Gastrocnemius medialis (tissue), 4 donors: ENCODE measurements at regions not wholly inside any gene's neighbourhood (a gene's known extent, or its start where the extent isn't known, plus 50 kb on each side); places are given as distances from the start of the nearest gene placed in this dataset.

Experiments
- ATAC-seq, 2 donors: fragments of 150-250 bp; one replicate each; pipeline ENCODE4 v1.9.1; 2016
- DNase-seq, 2 donors: peaks; one replicate each; pipeline ENCODE4 v3.0.0-alpha.2; 2019
- H3K27ac ChIP-seq, 4 donors: fragments of 200-600 bp; sonication (generic); 1 replicate in 1 of 4; 2 replicates in 3 of 4; pipeline ENCODE4 v1.5.1; 2016 to 2018; ENCODE audit warnings: mild to moderate bottlenecking in 2 of 4, moderate library complexity in 1 of 4
- H3K27me3 ChIP-seq, 3 donors: fragments of 200-600 bp; sonication (generic) in 2 of 3; 1 replicate in 1 of 3; 2 replicates in 2 of 3; pipeline versions ENCODE4 v1.5.1 to v1.6.0; 2016 to 2019; ENCODE audit warnings: mild to moderate bottlenecking in 1 of 3, moderate library complexity in 1 of 3
- H3K36me3 ChIP-seq, 2 donors: fragments of 200-600 bp; sonication (generic) in 1 of 2; one replicate each; pipeline ENCODE4 v1.5.1; 2017 to 2018
- H3K4me1 ChIP-seq, 2 donors: fragments of 200-600 bp; sonication (generic) in 1 of 2; one replicate each; pipeline ENCODE4 v1.5.1; 2016 to 2017; ENCODE audit warnings: mild to moderate bottlenecking in 2 of 2
- H3K4me3 ChIP-seq, 4 donors: fragments of 200-600 bp; sonication (generic) in 3 of 4; 1 replicate in 1 of 4; 2 replicates in 3 of 4; pipeline ENCODE4 v1.5.1; 2016 to 2019; ENCODE audit warnings: mild to moderate bottlenecking in 2 of 4
- H3K9me3 ChIP-seq, 3 donors: fragments of 200-600 bp; sonication (generic) in 2 of 3; 1 replicate in 1 of 3; 2 replicates in 2 of 3; pipeline ENCODE4 v1.5.1; 2016 to 2019
- POLR2A ChIP-seq, 2 donors: fragments of 450-650 bp; IDR thresholded peaks; one replicate each; pipeline ENCODE4 v1.6.1; 2017; ENCODE audit warnings: antibody characterized with exemption in 2 of 2, mild to moderate bottlenecking in 2 of 2, moderate library complexity in 2 of 2
- in situ Hi-C, 4 donors: fragments of 200-750 bp; cut with MboI; loops; one replicate each; pipeline versions ENCODE4 v1.15.0 to v1.8.0; 2017; ENCODE audit warnings: low sequenced_read_pairs in 4 of 4
- intact Hi-C: fragments of 100-400 bp; cut with DNase I; formaldehyde crosslinking; loops from one replicate; pipeline ENCODE4 v1.15.1; 2023; ENCODE audit warnings: low total_unique reads
- TF ChIP-seq, protein P1 (sequence below), 5 experiments: fragments of 450-650 bp in 3 of 5; fragments of 200-600 bp in 2 of 5; sonication (generic) in 2 of 5; IDR thresholded peaks in 4 of 5; conservative IDR thresholded peaks in 1 of 5; 1 replicate in 4 of 5; 2 replicates in 1 of 5; pipeline ENCODE4 v1.5.1; 2016 to 2019; ENCODE audit warnings: antibody characterized with exemption in 5 of 5, mild to moderate bottlenecking in 3 of 5, moderate library complexity in 3 of 5

DNA sequence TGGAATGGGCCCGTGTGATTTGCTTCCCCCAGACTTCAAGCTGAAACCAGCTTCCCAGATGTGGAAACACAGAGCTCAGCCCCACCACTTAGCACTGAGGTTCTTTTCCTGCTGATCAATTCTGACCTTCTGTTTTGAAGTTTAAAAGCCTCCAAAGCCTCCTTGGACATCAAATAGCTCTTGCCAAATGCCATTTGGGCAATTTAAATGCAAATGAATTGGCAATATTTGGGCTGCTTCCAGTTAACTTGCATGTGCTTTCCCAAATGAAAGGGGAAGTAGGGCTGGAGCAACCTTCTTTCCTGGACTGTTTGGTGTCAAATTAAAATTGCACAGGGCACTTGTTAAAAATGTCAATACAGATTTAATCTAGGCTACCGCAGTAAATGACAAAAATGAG lies 710.5 kb downstream of the TLR4 start:
- in situ Hi-C loops (no loop called here), intact Hi-C loops (loop anchor here (10.0 kb wide), 1 partner anchor 1110 kb away; no protein-coding TSS in a partner anchor)
- no peak overlapping the region for H3K4me3 ChIP-seq
- H3K27ac ChIP-seq, result no peak overlapping the region
- H3K4me1 ChIP-seq, result no peaks in the 10 kb centered on the region
- H3K27me3 ChIP-seq, result no peaks in the 10 kb centered on the region
- ATAC-seq (no peak), DNase-seq (no peak)
- no peaks in the 10 kb centered on the region for H3K36me3 ChIP-seq
- no peaks in the 10 kb centered on the region for H3K9me3 ChIP-seq
- TF ChIP-seq, protein P1, sequence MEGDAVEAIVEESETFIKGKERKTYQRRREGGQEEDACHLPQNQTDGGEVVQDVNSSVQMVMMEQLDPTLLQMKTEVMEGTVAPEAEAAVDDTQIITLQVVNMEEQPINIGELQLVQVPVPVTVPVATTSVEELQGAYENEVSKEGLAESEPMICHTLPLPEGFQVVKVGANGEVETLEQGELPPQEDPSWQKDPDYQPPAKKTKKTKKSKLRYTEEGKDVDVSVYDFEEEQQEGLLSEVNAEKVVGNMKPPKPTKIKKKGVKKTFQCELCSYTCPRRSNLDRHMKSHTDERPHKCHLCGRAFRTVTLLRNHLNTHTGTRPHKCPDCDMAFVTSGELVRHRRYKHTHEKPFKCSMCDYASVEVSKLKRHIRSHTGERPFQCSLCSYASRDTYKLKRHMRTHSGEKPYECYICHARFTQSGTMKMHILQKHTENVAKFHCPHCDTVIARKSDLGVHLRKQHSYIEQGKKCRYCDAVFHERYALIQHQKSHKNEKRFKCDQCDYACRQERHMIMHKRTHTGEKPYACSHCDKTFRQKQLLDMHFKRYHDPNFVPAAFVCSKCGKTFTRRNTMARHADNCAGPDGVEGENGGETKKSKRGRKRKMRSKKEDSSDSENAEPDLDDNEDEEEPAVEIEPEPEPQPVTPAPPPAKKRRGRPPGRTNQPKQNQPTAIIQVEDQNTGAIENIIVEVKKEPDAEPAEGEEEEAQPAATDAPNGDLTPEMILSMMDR (IDR thresholded peaks at IDR 0.05 in 4 of 5, conservative IDR thresholded peaks at IDR 0.05 in 1 of 5), result no peak
- no peak for TF ChIP-seq POLR2A (IDR thresholded peaks at IDR 0.05)

DNA sequence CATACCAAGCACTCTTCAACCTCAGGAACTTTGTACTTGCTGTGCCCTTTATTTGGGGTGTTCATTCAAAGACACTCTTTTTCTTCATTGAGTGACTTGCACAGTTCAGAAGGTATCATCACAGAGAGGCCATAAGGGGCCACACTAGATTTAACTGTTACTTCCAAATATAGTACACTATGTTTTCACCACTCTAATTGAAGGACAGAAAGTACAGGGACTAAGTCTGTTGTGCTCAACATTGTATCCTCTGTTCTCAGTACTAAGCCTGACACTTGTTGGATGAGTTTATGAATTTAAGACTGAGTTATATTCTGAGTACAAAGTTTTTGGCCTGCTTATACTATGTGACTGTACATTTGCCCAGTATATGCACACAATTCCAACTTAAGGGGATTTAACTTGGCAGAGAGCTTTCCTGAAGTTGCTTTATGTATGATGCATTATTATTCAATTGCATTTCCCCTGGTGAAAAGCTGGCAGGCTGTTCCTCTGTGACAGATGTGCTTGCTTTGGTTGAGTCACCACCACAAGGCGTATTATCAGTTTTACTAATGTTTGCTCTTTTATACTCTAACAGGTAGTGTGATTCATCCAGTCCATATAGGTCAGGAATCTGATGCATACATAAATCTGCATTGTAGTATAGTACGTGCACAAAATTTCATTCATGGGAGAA lies 714.8 kb downstream of the TLR4 start:
- no peaks in the 10 kb centered on the region for H3K9me3 ChIP-seq

DNA sequence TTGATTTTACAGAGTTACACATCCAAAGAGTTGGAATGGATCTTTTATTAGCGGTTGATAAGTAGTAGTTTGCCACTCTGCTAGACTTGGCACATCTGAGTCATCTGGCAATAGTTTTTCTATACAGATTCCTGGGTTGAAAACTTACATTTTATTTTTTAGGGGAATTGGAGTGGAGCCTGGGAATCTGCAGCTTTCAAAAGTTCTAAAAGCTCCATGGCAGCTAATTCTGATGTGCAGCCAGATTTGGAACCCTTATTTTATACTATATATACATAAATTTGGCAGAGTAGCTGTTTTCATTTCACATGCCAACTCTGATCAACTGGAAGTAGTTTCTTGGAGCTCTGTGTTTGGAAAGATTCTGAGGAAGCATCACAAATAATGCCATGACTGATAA lies 715.5 kb downstream of the TLR4 start:
- Histone ChIP-seq H3K27me3 (no peaks in the 10 kb centered on the region), H3K27ac (no peak overlapping the region), H3K4me1 (no peaks in the 10 kb centered on the region), H3K36me3 (no peaks in the 10 kb centered on the region), H3K4me3 (no peak overlapping the region), H3K9me3 (no peaks in the 10 kb centered on the region)
- intact Hi-C loops, result loop anchor here (10.0 kb wide), 1 partner anchor 1105 kb away; no protein-coding TSS in a partner anchor
- TF ChIP-seq POLR2A (IDR thresholded peaks at IDR 0.05), result no peak
- TF ChIP-seq, protein P1 (IDR thresholded peaks at IDR 0.05 in 4 of 5, conservative IDR thresholded peaks at IDR 0.05 in 1 of 5), result no peak
- in situ Hi-C loops, result no loop called here
- ATAC-seq (no peak), DNase-seq (no peak)

More for the DNA sequence above, 714.8 kb downstream of the TLR4 start:
- in situ Hi-C loops, result no loop called here
- ATAC-seq (no peak), DNase-seq (no peak)
- intact Hi-C loops, result loop anchor here (10.0 kb wide), 1 partner anchor 1106 kb away; no protein-coding TSS in a partner anchor
- no peaks in the 10 kb centered on the region for H3K27me3 ChIP-seq
- no peak overlapping the region for H3K27ac ChIP-seq
- no peak for TF ChIP-seq POLR2A (IDR thresholded peaks at IDR 0.05)
- TF ChIP-seq, protein P1 (IDR thresholded peaks at IDR 0.05 in 4 of 5, conservative IDR thresholded peaks at IDR 0.05 in 1 of 5), result no peak
- no peaks in the 10 kb centered on the region for H3K36me3 ChIP-seq
- no peaks in the 10 kb centered on the region for H3K4me1 ChIP-seq
- no peak overlapping the region for H3K4me3 ChIP-seq

DNA sequence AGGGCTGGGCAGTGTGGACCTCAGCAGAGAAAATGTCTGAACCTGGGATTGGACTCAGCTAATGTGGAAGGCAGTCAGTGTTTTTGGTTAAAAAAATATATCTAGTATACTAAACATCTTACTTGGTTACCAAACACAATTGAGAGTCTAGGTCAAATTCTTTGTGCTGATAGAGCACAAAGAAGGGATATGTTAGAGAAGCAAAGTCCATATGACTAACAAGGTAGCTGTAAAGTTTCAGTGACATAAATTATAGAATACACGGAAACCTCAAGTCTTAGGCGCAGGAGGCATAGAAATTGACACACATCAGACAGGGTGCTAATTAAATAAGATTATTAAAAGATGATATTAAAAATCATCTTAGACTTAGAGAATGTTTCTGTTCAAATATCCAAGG lies 718.3 kb downstream of the TLR4 start:
- no peaks in the 10 kb centered on the region for H3K36me3 ChIP-seq
- in situ Hi-C loops (no loop called here), intact Hi-C loops (no loop called here)
- ATAC-seq (no peak), DNase-seq (no peak)
- TF ChIP-seq, protein P1 (IDR thresholded peaks at IDR 0.05 in 4 of 5, conservative IDR thresholded peaks at IDR 0.05 in 1 of 5), result no peak
- TF ChIP-seq POLR2A (IDR thresholded peaks at IDR 0.05), result no peak
- no peaks in the 10 kb centered on the region for H3K4me1 ChIP-seq
- no peaks in the 10 kb centered on the region for H3K27me3 ChIP-seq
- no peak overlapping the region for H3K4me3 ChIP-seq
- no peak overlapping the region for H3K27ac ChIP-seq
- H3K9me3 ChIP-seq, result no peaks in the 10 kb centered on the region

DNA sequence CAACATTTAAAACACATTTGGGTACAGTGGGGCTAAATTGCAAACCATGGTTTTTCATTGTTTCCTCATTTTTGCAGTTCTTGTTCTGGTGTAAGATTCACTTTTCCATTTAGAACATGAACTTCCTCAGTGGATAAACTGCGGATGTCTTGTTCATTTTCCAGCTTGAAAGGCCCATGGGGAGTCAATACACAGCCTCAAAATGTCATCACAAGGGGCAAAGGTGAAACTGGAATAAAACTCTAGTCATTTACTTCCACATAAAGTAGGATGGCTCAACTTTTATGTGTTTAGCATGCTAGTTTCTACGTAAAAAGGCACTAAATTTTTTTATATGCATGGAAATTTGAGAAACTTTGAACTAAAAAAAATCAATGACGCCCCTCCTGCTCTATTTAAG lies 718.8 kb downstream of the TLR4 start:
- H3K4me3 ChIP-seq, result no peak overlapping the region
- in situ Hi-C loops (no loop called here), intact Hi-C loops (no loop called here)
- H3K36me3 ChIP-seq, result no peaks in the 10 kb centered on the region
- no peaks in the 10 kb centered on the region for H3K27me3 ChIP-seq
- ATAC-seq (no peak), DNase-seq (no peak)
- no peaks in the 10 kb centered on the region for H3K9me3 ChIP-seq
- no peak overlapping the region for H3K27ac ChIP-seq
- TF ChIP-seq, protein P1 (IDR thresholded peaks at IDR 0.05 in 4 of 5, conservative IDR thresholded peaks at IDR 0.05 in 1 of 5), result no peak
- no peak for TF ChIP-seq POLR2A (IDR thresholded peaks at IDR 0.05)
- H3K4me1 ChIP-seq, result no peaks in the 10 kb centered on the region
